GM18502 (cell line): ENCODE measurements at regions not wholly inside any gene's neighbourhood (a gene's known extent, or its start where the extent isn't known, plus 50 kb on each side); places are given as distances from the start of the nearest gene placed in this dataset.
"Not testable (repeated sequence)": the region's sequence is repeated elsewhere in the genome, so short reads cannot be mapped to it uniquely, and the experiment has no call there.

Experiments used
- ATAC-seq: cut with Tn5 transposase; IDR thresholded peaks from one replicate; pipeline ENCODE4 v1.9.1; 2021; ENCODE audit warnings: mild to moderate bottlenecking; ENCODE audit not compliant: unreplicated experiment, poor library complexity

- no peak for ATAC-seq
Measured at GRCh38 chr4:164526933-164527583, 226.9 kb upstream of the SMIM31 start.

GRCh38 chr4:164529058-164529457 is 224.9 kb upstream of the SMIM31 start:
- no peak for ATAC-seq

GRCh38 chr4:164529486-164529885 is 224.4 kb upstream of the SMIM31 start:
- ATAC-seq = no peak

- ATAC-seq = no peak
Measured at GRCh38 chr4:164531336-164531735, 222.6 kb upstream of the SMIM31 start.

- ATAC-seq = no peak
Measured at GRCh38 chr4:164536814-164537213, 217.1 kb upstream of the SMIM31 start.

GRCh38 chr4:164538097-164538496 is 215.8 kb upstream of the SMIM31 start:
- no peak for ATAC-seq

- ATAC-seq = no peak
Measured at GRCh38 chr4:164540987-164541386, 212.9 kb upstream of the SMIM31 start.

- ATAC-seq = no peak
Measured at GRCh38 chr4:164542431-164542830, 211.5 kb upstream of the SMIM31 start.

GRCh38 chr4:164550989-164551712 is 202.8 kb upstream of the SMIM31 start:
- no peak for ATAC-seq

GRCh38 chr4:164551713-164552040 is 202.3 kb upstream of the SMIM31 start:
- no peak for ATAC-seq

GRCh38 chr4:164571593-164572390 is 182.1 kb upstream of the SMIM31 start:
- no peak for ATAC-seq

GRCh38 chr4:164572877-164573279 is 181.1 kb upstream of the SMIM31 start:
- ATAC-seq = no peak

- ATAC-seq = no peak
Measured at GRCh38 chr4:164575861-164576260, 178.1 kb upstream of the SMIM31 start.

GRCh38 chr4:164579270-164579942 is 174.5 kb upstream of the SMIM31 start:
- no peak for ATAC-seq

- ATAC-seq = no peak
Measured at GRCh38 chr4:164591666-164592065, 162.3 kb upstream of the SMIM31 start.

- no peak for ATAC-seq
Measured at GRCh38 chr4:164595751-164596150, 158.2 kb upstream of the SMIM31 start.

- ATAC-seq = no peak
Measured at GRCh38 chr4:164596318-164596878, 157.5 kb upstream of the SMIM31 start.

- no peak for ATAC-seq
Measured at GRCh38 chr4:164596927-164597326, 157.0 kb upstream of the SMIM31 start.

- ATAC-seq = no peak
Measured at GRCh38 chr4:164601653-164602052, 152.3 kb upstream of the SMIM31 start.

- ATAC-seq = not testable (repeated sequence)
Measured at GRCh38 chr4:164605791-164606190, 148.1 kb upstream of the SMIM31 start.
